SK-N-SH (cell line): ENCODE measurements at regions not wholly inside any gene's neighbourhood (a gene's known extent, or its start where the extent isn't known, plus 50 kb on each side); places are given as distances from the start of the nearest gene placed in this dataset.

Source experiments
- CHD2 ChIP-seq: fragments of 150-350 bp; IDR thresholded peaks from 2 replicates; pipeline ENCODE4 v1.6.1; 2018; ENCODE audit warnings: low read length; ENCODE audit not compliant: partially characterized antibody
- CTCF ChIP-seq: fragments of 200-600 bp; sonication (generic); IDR thresholded peaks from 2 replicates; pipeline ENCODE4 v1.6.1; 2017; ENCODE audit warnings: antibody characterized with exemption, mild to moderate bottlenecking, moderate library complexity
- EP300 ChIP-seq, 2 experiments: IDR thresholded peaks; 2 replicates each; pipeline versions ENCODE4 v1.4.0 to v1.6.1; 2012; ENCODE audit warnings: borderline replicate concordance in 1 of 2, low read depth in 1 of 2, low read length in 1 of 2
- EZH2phosphoT487 ChIP-seq: fragments of 200-600 bp; sonication (generic); IDR thresholded peaks from 2 replicates; pipeline ENCODE4 v1.6.1; 2017; ENCODE audit warnings: low read depth, mixed run types, mild to moderate bottlenecking, antibody characterized with exemption, moderate library complexity, borderline replicate concordance
- FOSL2 ChIP-seq: IDR thresholded peaks from 2 replicates; pipeline ENCODE4 v1.4.0; 2012; ENCODE audit warnings: low read depth, mild to moderate bottlenecking, moderate library complexity, borderline replicate concordance
- JUND ChIP-seq: IDR thresholded peaks from 2 replicates; pipeline ENCODE4 v1.4.0; 2012
- MXI1 ChIP-seq: IDR thresholded peaks from 2 replicates; pipeline ENCODE4 v1.6.1; 2012; ENCODE audit warnings: mild to moderate bottlenecking, low read depth, low read length, improper control_type of control experiment
- NFIC ChIP-seq: IDR thresholded peaks from 2 replicates; pipeline ENCODE4 v1.4.0; 2012; ENCODE audit warnings: borderline replicate concordance
- POLR2AphosphoS5 ChIP-seq: IDR thresholded peaks from 2 replicates; pipeline ENCODE4 v1.6.1; 2012; ENCODE audit warnings: low read depth, low read length
- RAD21 ChIP-seq: IDR thresholded peaks from 2 replicates; pipeline ENCODE4 v1.6.1; 2012; ENCODE audit warnings: mild to moderate bottlenecking, low read length
- RCOR1 ChIP-seq: fragments of 150-350 bp; IDR thresholded peaks from 2 replicates; pipeline ENCODE4 v1.6.1; 2017; ENCODE audit warnings: antibody characterized with exemption, low read length
- RXRA ChIP-seq: IDR thresholded peaks from 2 replicates; pipeline ENCODE4 v1.4.0; 2012; ENCODE audit warnings: low read depth, mild to moderate bottlenecking, borderline replicate concordance
- TAF1 ChIP-seq: IDR thresholded peaks from 2 replicates; pipeline ENCODE4 v1.6.1; 2012; ENCODE audit warnings: low read depth, mild to moderate bottlenecking, low read length, moderate library complexity, borderline replicate concordance
- USF1 ChIP-seq: IDR thresholded peaks from 2 replicates; pipeline ENCODE4 v1.4.0; 2012; ENCODE audit warnings: low read depth, borderline replicate concordance

GRCh38 chr4:111269439-111269838, 646.6 kb upstream of the PITX2 start:
- TF ChIP-seq CTCF (no peak), USF1 (no peak), POLR2AphosphoS5 (no peak), CHD2 (no peak), MXI1 (no peak), RCOR1 (no peak), RAD21 (no peak), JUND (no peak), NFIC (no peak), TAF1 (no peak), EP300 (IDR thresholded peaks at IDR 0.05; ENCODE audit: borderline replicate concordance in 1 of 2, low read depth in 1 of 2, low read length in 1 of 2) (no peak), EZH2phosphoT487 (no peak), RXRA (no peak), FOSL2 (no peak)
